GM18520 (cell line): ENCODE measurements at regions not wholly inside any gene's neighbourhood (a gene's known extent, or its start where the extent isn't known, plus 50 kb on each side); places are given as distances from the start of the nearest gene placed in this dataset.
"Not testable (repeated sequence)": the region's sequence is repeated elsewhere in the genome, so short reads cannot be mapped to it uniquely, and the experiment has no call there.

ENCODE experiments used
- ATAC-seq: cut with Tn5 transposase; IDR thresholded peaks from one replicate; pipeline ENCODE4 v1.9.1; 2021; ENCODE audit not compliant: unreplicated experiment

GRCh38 chr6:115643762-115644161 is 416.9 kb downstream of the FRK start:
- ATAC-seq: no peak

- ATAC-seq: no peak
Observed at GRCh38 chr6:115634887-115635286, 425.8 kb downstream of the FRK start.

GRCh38 chr6:115634131-115634530 is 426.6 kb downstream of the FRK start:
- no peak for ATAC-seq

- no peak for ATAC-seq
Observed at GRCh38 chr6:115631028-115631427, 429.7 kb downstream of the FRK start.

- ATAC-seq: no peak
Observed at GRCh38 chr6:115630424-115631024, 430.2 kb downstream of the FRK start.

- no peak for ATAC-seq
Observed at GRCh38 chr6:115629415-115629814, 431.3 kb downstream of the FRK start.

GRCh38 chr6:115618256-115618655 is 442.4 kb downstream of the FRK start:
- ATAC-seq: no peak

- no peak for ATAC-seq
Observed at GRCh38 chr6:115617031-115617430, 443.7 kb downstream of the FRK start.

GRCh38 chr6:115613488-115613887 is 447.2 kb downstream of the FRK start:
- ATAC-seq: no peak

- ATAC-seq: no peak
Observed at GRCh38 chr6:115612796-115613479, 447.8 kb downstream of the FRK start.

- ATAC-seq: no peak
Observed at GRCh38 chr6:115612216-115612615, 448.5 kb downstream of the FRK start.

GRCh38 chr6:115610696-115611095 is 450.0 kb downstream of the FRK start:
- ATAC-seq: no peak

GRCh38 chr6:115609111-115609510 is 451.6 kb downstream of the FRK start:
- no peak for ATAC-seq

- ATAC-seq: no peak
Observed at GRCh38 chr6:115602466-115602865, 458.2 kb downstream of the FRK start.

GRCh38 chr6:115601509-115601908 is 459.2 kb downstream of the FRK start:
- ATAC-seq: no peak

GRCh38 chr6:115601064-115601463 is 459.6 kb downstream of the FRK start:
- ATAC-seq: no peak

- no peak for ATAC-seq
Observed at GRCh38 chr6:115594891-115595290, 465.8 kb downstream of the FRK start.

- ATAC-seq: no peak
Observed at GRCh38 chr6:115592025-115592424, 468.7 kb downstream of the FRK start.

- ATAC-seq: not testable (repeated sequence)
Observed at GRCh38 chr6:115589072-115589471, 471.6 kb downstream of the FRK start.

GRCh38 chr6:115583290-115583689 is 477.4 kb downstream of the FRK start:
- no peak for ATAC-seq

- no peak for ATAC-seq
Observed at GRCh38 chr6:115582386-115582785, 478.3 kb downstream of the FRK start.

- not testable (repeated sequence) for ATAC-seq
Observed at GRCh38 chr6:115579565-115579964, 481.1 kb downstream of the FRK start.

- ATAC-seq: no peak
Observed at GRCh38 chr6:115577270-115577669, 483.4 kb downstream of the FRK start.
